Mucosa of descending colon (tissue), 3 donors: ENCODE measurements at regions not wholly inside any gene's neighbourhood (a gene's known extent, or its start where the extent isn't known, plus 50 kb on each side); places are given as distances from the start of the nearest gene placed in this dataset.
"Not testable (repeated sequence)": the region's sequence is repeated elsewhere in the genome, so short reads cannot be mapped to it uniquely, and the experiment has no call there.

Experiments used
- ATAC-seq: fragments of 200-7000 bp; cut with Tn5 transposase; one replicate; pipeline ENCODE4 v1.9.1; 2020; ENCODE audit warnings: mild to moderate bottlenecking, moderate library complexity
- DNase-seq, 3 donors: peaks; one replicate each; pipeline ENCODE4 v3.0.0-alpha.2; 2020
- H3K36me3 ChIP-seq: fragments of 200-600 bp; one replicate; pipeline ENCODE4 v1.8.0; 2021; ENCODE audit warnings: low read depth, mild to moderate bottlenecking
- H3K4me1 ChIP-seq: fragments of 200-600 bp; one replicate; pipeline ENCODE4 v1.8.0; 2021; ENCODE audit warnings: low read depth, mild to moderate bottlenecking
- H3K4me3 ChIP-seq: fragments of 200-600 bp; one replicate; pipeline ENCODE4 v1.8.0; 2021; ENCODE audit warnings: mild to moderate bottlenecking
- H3K9me3 ChIP-seq: fragments of 200-600 bp; one replicate; pipeline ENCODE4 v1.8.0; 2021; ENCODE audit warnings: mild to moderate bottlenecking
- intact Hi-C, 2 donors: fragments of 100-400 bp; cut with DNase I in 1 of 2; cut with micrococcal nuclease in 1 of 2; formaldehyde crosslinking; loops; one replicate each; pipeline versions ENCODE4 v1.11.0 to v1.11.1; 2022; cut with DNase I, micrococcal nuclease
- TF ChIP-seq, protein P1 (sequence below): fragments of 200-600 bp; IDR thresholded peaks from one replicate; pipeline ENCODE4 v1.8.0; 2022; ENCODE audit warnings: antibody characterized with exemption, mild to moderate bottlenecking
- donor health status: DM: no; HTN: no; CAD: no; lungs with moderate emphysema.
- donor health status: DM: no; HTN: no; CAD: no.
- donor health status: DM: no; HTN: yes; CAD: no.

DNA sequence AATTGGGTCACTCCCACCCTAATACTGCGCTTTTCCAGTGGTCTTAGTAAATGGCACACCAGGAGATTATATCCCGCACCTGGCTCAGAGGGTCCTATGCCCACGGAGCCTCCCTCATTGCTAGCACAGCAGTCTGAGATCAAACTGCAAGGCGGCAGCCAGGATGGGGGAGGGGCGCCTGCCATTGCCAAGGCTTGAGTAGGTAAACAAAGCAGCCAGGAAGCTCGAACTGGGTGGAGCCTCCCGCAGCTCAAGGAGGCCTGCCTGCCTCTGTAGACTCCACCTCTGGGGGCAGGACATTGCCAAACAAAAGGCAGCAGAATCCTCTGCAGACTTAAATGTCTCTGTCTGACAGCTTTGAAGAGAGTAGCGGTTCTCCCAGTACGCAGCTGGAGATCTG, 52.4 kb upstream of the PMPCB start:
- H3K9me3 ChIP-seq, H3K4me1 ChIP-seq, H3K4me3 ChIP-seq, H3K36me3 ChIP-seq, ATAC-seq, intact Hi-C loops: not testable (repeated sequence)
- peak; percentile 55 to 62 (median 56) for DNase-seq

DNA sequence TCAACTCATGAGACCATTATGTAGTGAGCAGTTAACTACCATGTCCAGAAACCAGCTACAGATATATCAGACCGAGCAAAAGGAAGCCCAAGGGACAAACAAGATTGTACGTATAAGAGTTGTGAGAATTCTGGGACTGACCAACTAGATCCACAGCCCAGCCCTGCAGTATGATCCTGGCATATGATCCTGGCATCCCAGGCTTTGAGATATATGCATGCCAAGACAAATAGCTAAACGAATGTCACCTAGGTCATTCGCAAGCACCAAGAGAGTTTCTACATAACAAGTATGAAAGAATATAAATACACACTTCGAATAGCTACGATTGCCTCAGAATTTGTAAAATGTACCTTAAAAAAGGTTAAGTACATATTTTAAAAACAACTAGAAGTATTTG, 56.4 kb upstream of the PMPCB start:
- no peaks in the 10 kb centered on the region for H3K4me1 ChIP-seq
- H3K36me3 ChIP-seq, result no peaks in the 10 kb centered on the region
- H3K4me3 ChIP-seq, result no peak overlapping the region
- ATAC-seq (no peak), DNase-seq (peak in 1 of 3 donors; percentile 23)
- H3K9me3 ChIP-seq, result no peaks in the 10 kb centered on the region
- TF ChIP-seq, protein P1, sequence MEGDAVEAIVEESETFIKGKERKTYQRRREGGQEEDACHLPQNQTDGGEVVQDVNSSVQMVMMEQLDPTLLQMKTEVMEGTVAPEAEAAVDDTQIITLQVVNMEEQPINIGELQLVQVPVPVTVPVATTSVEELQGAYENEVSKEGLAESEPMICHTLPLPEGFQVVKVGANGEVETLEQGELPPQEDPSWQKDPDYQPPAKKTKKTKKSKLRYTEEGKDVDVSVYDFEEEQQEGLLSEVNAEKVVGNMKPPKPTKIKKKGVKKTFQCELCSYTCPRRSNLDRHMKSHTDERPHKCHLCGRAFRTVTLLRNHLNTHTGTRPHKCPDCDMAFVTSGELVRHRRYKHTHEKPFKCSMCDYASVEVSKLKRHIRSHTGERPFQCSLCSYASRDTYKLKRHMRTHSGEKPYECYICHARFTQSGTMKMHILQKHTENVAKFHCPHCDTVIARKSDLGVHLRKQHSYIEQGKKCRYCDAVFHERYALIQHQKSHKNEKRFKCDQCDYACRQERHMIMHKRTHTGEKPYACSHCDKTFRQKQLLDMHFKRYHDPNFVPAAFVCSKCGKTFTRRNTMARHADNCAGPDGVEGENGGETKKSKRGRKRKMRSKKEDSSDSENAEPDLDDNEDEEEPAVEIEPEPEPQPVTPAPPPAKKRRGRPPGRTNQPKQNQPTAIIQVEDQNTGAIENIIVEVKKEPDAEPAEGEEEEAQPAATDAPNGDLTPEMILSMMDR, result no peak
- intact Hi-C loops, result no loop called here

DNA sequence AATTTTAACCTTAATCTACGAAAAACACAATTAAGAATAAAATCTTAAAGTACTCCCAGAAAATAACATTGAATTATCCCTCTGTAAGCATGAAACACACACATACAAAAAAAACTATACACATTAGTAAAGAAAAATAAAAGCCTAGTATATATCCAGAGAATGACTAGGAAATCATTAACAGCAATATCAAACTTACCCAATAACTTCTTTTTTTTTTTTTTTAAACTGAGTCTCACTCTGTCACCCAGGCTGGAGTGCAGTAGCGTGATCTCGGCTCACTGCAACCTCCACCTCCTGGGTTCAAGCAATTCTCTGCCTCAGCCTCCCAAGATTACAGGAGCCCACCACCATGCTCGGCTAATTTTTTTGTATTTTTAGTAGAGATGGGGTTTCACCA, 61.4 kb upstream of the PMPCB start:
- H3K9me3 ChIP-seq, ATAC-seq, H3K4me3 ChIP-seq, H3K4me1 ChIP-seq, intact Hi-C loops, H3K36me3 ChIP-seq, DNase-seq: not testable (repeated sequence)

DNA sequence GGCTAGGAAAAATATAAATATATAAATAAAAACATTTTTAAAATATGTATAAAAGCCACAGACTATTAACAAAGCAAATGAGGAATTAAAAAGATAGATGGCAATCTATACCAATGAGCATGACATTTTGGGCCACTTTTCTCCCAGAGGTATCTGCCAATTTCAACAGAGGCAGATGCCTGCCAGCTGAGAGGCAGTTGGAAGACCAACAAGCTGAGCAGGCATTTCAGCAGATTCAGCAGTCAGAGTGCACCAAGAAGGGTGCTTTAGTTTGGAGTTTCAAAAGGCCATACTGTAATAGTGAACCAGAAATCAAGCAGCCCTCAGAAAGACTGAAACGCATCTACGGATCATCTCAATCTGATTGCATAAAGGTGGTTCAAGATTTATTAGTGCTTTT, 62.4 kb upstream of the PMPCB start:
- ATAC-seq, intact Hi-C loops, H3K4me1 ChIP-seq, DNase-seq, H3K4me3 ChIP-seq, H3K9me3 ChIP-seq, H3K36me3 ChIP-seq: not testable (repeated sequence)

DNA sequence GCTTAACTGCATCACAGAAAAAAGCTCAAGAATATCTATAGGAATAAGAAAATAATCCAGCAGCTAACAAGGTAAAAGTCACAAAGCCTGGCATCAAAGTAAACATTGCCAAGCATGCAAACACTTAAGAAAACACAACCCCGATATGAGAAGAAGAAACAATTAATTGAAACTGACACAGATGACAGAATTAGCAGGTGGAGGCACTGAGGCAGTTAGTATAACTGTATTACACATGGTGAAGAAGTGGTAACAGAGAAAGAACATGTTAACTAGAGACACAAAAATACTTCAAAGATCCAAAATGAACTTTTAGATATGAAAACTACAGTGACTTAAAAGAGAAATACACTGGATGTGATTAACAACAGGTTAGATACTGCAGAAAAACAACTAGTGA, 69.4 kb upstream of the PMPCB start:
- H3K4me1 ChIP-seq, H3K4me3 ChIP-seq, intact Hi-C loops, ATAC-seq, H3K36me3 ChIP-seq, H3K9me3 ChIP-seq, DNase-seq: not testable (repeated sequence)

DNA sequence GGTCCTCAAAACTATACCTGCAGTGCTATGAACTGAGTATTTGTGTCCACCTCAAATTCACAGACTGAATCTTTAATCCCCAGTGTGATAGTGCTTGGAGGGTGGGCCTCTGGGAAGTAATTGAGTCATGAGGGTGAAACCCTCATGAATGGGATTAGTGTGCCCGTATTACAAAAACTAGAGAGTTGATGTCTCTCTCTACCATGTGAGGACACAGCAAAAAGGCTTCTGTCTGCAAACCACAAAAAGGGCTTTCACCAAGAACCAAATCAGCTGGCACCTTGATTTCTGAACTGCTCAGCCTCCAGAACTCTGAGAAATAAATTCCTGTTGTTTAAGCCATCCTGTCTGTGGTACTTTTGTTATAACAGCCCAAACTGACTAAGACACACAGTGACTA, 71.4 kb upstream of the PMPCB start:
- ATAC-seq, DNase-seq, H3K36me3 ChIP-seq, H3K9me3 ChIP-seq, H3K4me1 ChIP-seq, H3K4me3 ChIP-seq, intact Hi-C loops: not testable (repeated sequence)

DNA sequence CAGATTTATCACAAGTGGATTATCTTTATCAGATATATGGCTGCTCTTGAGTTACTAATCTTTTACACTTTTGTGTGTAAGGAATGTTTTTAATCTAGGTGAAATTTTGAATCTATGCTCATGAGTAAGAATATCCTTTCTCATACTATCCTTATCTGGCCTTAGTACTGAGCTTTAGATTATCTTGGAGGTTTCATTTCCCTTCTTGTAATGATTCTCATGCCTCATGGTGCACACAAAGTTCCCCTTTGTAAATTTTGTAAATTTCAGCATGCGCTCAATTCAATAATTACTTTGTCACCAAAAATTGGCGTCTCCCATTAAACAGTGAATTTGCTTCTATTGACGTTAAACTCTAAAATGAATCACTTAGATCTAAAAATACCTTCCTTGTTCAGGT, 74.2 kb upstream of the NAPEPLD start:
- DNase-seq, intact Hi-C loops, ATAC-seq, H3K36me3 ChIP-seq, H3K4me3 ChIP-seq, H3K9me3 ChIP-seq, H3K4me1 ChIP-seq: not testable (repeated sequence)

DNA sequence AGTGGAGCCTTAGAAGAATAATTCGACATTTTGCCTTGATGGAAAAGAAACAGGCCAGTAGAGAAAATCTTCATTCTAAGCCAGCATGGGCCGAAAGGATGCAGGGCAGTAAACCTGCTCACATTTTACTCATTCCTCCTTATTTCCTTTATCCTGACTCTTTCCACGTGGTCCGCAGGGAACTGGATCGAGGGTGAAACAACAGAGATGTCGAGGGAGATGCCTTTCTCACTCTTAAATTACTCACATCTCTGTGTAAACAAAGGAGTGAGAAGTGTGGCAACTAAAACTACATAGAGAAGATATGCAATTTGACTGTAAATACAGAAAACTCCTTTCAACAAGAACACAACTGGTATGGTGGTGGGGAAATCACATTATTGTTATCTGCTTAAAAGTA, 62.1 kb upstream of the NAPEPLD start:
- H3K36me3 ChIP-seq, H3K4me1 ChIP-seq, DNase-seq, intact Hi-C loops, H3K4me3 ChIP-seq, H3K9me3 ChIP-seq, ATAC-seq: not testable (repeated sequence)

DNA sequence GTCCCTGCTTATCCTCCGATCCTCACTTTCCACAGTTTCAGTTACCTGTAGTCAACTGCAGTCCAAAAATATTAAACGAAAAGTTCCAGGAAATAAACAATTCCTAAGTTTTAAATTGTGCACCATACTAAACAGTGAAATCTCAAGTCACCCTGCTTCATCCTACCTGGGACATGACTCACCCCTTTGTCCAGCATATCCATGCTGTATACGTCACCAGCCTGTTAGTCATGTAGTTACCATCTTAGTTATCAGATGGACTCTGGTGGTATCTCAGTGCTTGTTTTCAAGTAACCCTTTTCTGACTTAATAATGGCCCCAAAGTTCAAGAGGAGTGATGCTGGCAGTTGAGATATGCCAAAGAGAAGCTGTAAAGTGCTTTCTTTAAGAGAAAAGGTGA, 50.3 kb upstream of the NAPEPLD start:
- intact Hi-C loops, H3K4me1 ChIP-seq, DNase-seq, H3K9me3 ChIP-seq, ATAC-seq, H3K4me3 ChIP-seq, H3K36me3 ChIP-seq: not testable (repeated sequence)
